Fibroblast of skin of abdomen (primary cell): ENCODE measurements at regions not wholly inside any gene's neighbourhood (a gene's known extent, or its start where the extent isn't known, plus 50 kb on each side); places are given as distances from the start of the nearest gene placed in this dataset.

ENCODE experiments used
- DNase-seq: peaks from one replicate; pipeline ENCODE4 v3.0.0-alpha.2; 2013

GRCh38 chr4:71691416-71692073 lies 92.3 kb downstream of the GC start:
- DNase-seq = no peak

DNA sequence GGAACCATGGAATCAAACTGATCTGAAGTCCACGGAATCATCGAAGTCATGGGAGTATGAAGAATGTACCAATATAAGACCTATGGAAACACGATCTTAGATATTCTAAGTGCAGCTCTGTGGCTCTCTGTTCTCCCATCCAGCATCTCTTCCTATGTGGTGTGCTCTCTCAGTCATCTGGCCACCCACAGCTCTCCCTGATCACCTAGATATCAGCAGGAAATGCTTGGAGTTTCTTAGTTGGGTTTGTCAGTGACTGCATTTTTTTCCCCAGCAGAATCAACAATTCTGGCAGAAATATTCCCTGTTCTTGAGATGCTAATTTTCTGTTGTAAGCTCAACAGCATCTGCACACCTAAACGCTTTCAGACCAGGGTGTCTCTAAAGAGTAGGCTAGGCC lies 94.1 kb downstream of the GC start:
- DNase-seq = peak; percentile 2

- peak; percentile 2 for DNase-seq
Measured at GRCh38 chr4:71687056-71687455, 96.8 kb downstream of the GC start.

DNA sequence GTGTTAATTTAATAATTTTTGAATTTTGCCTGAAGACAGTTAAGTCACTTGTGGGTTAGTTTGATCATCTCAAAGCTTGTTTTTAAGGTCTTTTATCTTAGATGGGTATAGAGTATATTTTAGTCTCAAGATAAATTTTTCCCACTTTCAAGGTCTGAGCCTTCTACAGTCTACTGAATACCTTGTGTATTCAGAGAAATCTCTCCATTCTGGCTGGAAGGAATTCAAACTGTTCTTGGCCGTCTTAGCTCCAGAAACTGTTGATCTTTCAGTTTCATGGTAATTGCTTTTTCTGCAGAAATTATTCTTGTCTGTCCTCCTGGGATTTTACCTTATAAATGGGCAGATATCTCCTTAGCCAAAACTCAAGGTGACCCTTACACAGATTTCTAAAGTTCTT lies 97.9 kb downstream of the GC start:
- DNase-seq = no peak

DNA sequence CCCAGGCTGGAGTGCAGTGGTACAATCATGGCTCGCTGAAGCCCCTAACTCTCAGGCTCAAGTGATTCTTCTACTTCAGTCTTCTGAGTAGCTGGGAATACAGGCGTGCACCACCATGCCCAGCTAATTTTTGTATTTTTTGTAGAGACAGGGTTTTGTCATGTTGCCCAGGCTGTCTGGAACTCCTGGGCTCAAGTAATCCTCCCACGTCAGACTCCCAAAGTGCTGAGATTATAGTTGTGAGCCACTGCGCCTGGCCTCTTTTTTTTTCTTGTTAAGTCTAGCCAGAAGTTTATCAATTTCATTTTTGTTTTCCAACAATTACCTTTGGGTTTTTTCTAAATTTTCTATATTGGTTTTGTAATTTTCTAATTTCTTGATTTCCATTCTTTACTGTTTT lies 100.6 kb downstream of the GC start:
- no peak for DNase-seq

GRCh38 chr4:71680706-71681105 lies 103.2 kb downstream of the GC start:
- DNase-seq = peak; percentile 48

DNA sequence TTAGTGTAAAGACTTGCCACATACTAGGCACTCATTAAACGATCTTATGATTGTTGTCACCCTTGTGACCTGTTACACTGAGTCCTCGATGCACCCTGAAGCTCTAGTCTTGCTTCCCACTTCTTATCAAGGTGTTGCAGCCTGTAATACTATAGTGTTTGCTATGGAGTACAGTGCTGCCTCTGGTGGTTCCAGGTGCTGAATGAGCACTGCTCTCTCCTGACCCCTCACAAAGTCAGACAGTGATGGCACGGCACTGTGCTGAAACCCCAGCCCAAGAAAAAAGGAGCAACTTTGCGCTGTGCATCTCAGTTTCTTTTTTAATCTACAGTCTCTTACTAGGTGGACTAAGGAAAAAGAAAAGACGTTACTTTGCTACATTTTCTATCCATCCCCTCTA lies 106.3 kb downstream of the GC start:
- DNase-seq = no peak

DNA sequence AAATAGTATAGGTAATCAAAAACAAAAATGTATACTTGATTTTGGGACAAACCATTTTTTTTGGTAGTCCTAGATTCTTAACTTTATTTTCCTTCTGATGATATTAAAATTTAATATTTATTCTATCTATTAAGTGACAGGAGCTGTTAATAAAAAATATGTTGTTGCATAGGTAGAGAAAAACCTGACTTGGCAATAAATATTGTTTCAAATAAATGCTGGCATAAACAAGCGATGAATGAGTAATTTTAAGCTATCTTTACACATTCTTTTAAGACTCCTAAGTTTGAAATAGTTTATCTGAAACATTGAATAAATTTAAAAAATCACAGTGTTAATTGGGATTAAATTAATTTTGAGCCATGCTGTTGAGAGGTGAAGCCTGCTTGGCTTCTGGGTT lies 114.6 kb downstream of the GC start:
- no peak for DNase-seq

DNA sequence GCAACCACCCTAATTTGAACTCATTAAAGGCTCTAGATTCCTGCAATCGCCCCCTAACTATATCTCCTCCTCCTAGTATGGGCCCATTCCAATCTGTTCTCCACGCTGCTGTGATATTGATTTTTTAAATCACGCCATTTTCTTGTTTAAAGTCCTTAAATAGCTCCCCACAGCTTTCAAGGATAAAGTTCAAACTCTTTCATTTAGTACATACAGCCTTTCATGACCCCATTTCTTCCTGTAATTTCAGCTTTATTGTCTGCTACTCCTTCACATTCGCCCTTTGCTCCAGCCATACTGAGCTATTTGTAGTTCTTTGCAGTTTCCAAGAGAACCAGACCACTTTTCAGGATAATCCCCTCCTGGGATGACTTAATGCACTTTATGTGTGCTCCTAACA lies 118.5 kb downstream of the GC start:
- no peak for DNase-seq

DNA sequence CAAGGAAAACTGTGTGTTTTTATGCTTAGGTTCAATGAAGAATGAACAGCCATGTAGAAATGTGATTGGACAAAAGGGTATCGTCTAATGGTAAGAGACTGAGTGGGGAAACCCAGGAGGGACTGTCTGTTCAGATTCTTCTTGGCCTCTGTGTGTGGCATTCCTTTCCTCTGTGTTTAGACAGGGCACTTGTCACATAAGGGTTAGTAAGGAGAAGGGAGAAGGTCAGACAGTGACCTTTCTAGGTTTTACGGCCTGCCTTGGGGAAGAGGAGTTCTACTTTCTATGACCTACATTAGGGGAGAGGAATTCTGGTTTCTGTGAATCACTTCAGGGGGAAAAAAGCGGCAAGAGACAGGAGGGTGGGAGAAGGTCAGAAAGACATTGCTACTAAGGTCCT lies 119.5 kb downstream of the GC start:
- no peak for DNase-seq

GRCh38 chr4:71663780-71664179 lies 120.1 kb downstream of the GC start:
- DNase-seq = no peak

- DNase-seq = no peak
Measured at GRCh38 chr4:71659979-71660378, 123.9 kb downstream of the GC start.

GRCh38 chr4:71648923-71649322 lies 135.0 kb downstream of the GC start:
- no peak for DNase-seq

- DNase-seq = no peak
Measured at GRCh38 chr4:71648448-71648847, 135.4 kb downstream of the GC start.

- DNase-seq = no peak
Measured at GRCh38 chr4:71639380-71639779, 144.5 kb downstream of the GC start.

- no peak for DNase-seq
Measured at GRCh38 chr4:71635139-71635748, 148.6 kb downstream of the GC start.

GRCh38 chr4:71634364-71634763 lies 149.5 kb downstream of the GC start:
- DNase-seq = no peak

DNA sequence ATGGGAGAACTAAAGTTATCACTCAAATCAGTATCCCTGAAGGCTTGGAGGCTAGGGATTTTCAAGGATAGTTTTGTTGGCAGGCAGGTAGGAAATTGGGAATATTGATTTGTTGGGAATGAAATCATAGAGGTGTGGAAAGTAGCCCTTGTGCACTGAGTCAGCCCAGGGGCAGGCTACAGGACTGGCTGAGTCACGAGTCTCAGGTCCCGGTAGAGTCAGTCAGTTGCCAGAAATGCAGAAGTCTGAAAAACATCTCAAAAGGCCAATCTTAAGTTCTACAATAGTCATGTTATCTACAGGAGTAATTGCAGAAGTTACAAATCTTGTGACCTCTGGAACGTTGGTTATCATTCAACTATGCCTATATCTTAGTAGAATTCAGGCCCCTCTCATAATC lies 153.1 kb downstream of the GC start:
- DNase-seq = no peak

GRCh38 chr4:71625005-71625404 lies 158.9 kb downstream of the GC start:
- no peak for DNase-seq
